GM18519 (cell line): ENCODE measurements at regions not wholly inside any gene's neighbourhood (a gene's known extent, or its start where the extent isn't known, plus 50 kb on each side); places are given as distances from the start of the nearest gene placed in this dataset.

Experiments
- ATAC-seq: cut with Tn5 transposase; IDR thresholded peaks from one replicate; pipeline ENCODE4 v1.9.1; 2021; ENCODE audit warnings: mild to moderate bottlenecking, moderate library complexity; ENCODE audit not compliant: unreplicated experiment, low FRiP score

- ATAC-seq = no peak
Measured at GRCh38 chr16:86015606-86016005, 116.6 kb downstream of the IRF8 start.

- no peak for ATAC-seq
Measured at GRCh38 chr16:86016201-86016965, 117.4 kb downstream of the IRF8 start.

- no peak for ATAC-seq
Measured at GRCh38 chr16:86018071-86018470, 119.1 kb downstream of the IRF8 start.

GRCh38 chr16:86018487-86018886, 119.5 kb downstream of the IRF8 start:
- no peak for ATAC-seq

- no peak for ATAC-seq
Measured at GRCh38 chr16:86018941-86019340, 120.0 kb downstream of the IRF8 start.

GRCh38 chr16:86019446-86020047, 120.6 kb downstream of the IRF8 start:
- ATAC-seq = no peak

GRCh38 chr16:86020971-86021370, 122.0 kb downstream of the IRF8 start:
- ATAC-seq = no peak

GRCh38 chr16:86022381-86022960, 123.5 kb downstream of the IRF8 start:
- no peak for ATAC-seq

GRCh38 chr16:86024210-86024609, 125.2 kb downstream of the IRF8 start:
- ATAC-seq = no peak

GRCh38 chr16:86025706-86026105, 126.7 kb downstream of the IRF8 start:
- no peak for ATAC-seq

GRCh38 chr16:86026171-86026910, 127.4 kb downstream of the IRF8 start:
- ATAC-seq = no peak

- ATAC-seq = no peak
Measured at GRCh38 chr16:86026916-86027315, 128.0 kb downstream of the IRF8 start.

GRCh38 chr16:86027373-86028126, 128.6 kb downstream of the IRF8 start:
- ATAC-seq = no peak

GRCh38 chr16:86029131-86029741, 130.3 kb downstream of the IRF8 start:
- ATAC-seq = no peak

- ATAC-seq = no peak
Measured at GRCh38 chr16:86030116-86030515, 131.2 kb downstream of the IRF8 start.

GRCh38 chr16:86031141-86031678, 132.2 kb downstream of the IRF8 start:
- ATAC-seq = no peak

- ATAC-seq = no peak
Measured at GRCh38 chr16:86033016-86033474, 134.1 kb downstream of the IRF8 start.

GRCh38 chr16:86033971-86034370, 135.0 kb downstream of the IRF8 start:
- ATAC-seq = no peak

- ATAC-seq = no peak
Measured at GRCh38 chr16:86034421-86034919, 135.5 kb downstream of the IRF8 start.
